PC-3 (cell line): ENCODE measurements at regions not wholly inside any gene's neighbourhood (a gene's known extent, or its start where the extent isn't known, plus 50 kb on each side); places are given as distances from the start of the nearest gene placed in this dataset.

Source experiments
- ATAC-seq: fragments of 200-7000 bp; cut with Tn5 transposase; 2 replicates; pipeline ENCODE4 v1.9.1; 2020; ENCODE audit warnings: mild to moderate bottlenecking, moderate library complexity
- BruUV-seq: library from RNA; stranded (reverse); fragments of 400-500 nt; replicated peaks from 2 replicates; lab custom pipeline; 2021; lab: Mats Ljungman, UMichigan
- CTCF ChIA-PET: fragments of 300-600 bp; sonication (Branson Sonifier 250); formaldehyde crosslinking; loops from one replicate; lab custom pipeline; 2022; ENCODE audit warnings: antibody characterized with exemption; lab: Charles Lee
- POLR2A ChIA-PET: fragments of 300-600 bp; sonication (Branson Sonifier 250); formaldehyde crosslinking; loops from one replicate; lab custom pipeline; 2022; ENCODE audit warnings: antibody characterized with exemption; ENCODE audit not compliant: unreplicated experiment; lab: Charles Lee
- DNase-seq: peaks from one replicate; pipeline ENCODE4 v3.0.0-alpha.2; 2015
- H2AFZ ChIP-seq: fragments of 300-600 bp; sonication (generic); 2 replicates; pipeline ENCODE4 v1.6.0; 2016; ENCODE audit warnings: antibody characterized with exemption, low read length
- H3F3A ChIP-seq: fragments of 300-600 bp; sonication (generic); one replicate; pipeline ENCODE4 v1.6.0; 2017; ENCODE audit warnings: antibody characterized with exemption, low read length, control low read depth, mild to moderate bottlenecking; ENCODE audit not compliant: unreplicated experiment
- H3K27ac ChIP-seq: fragments of 300-600 bp; sonication (generic); 2 replicates; pipeline ENCODE4 v1.5.1; 2016; ENCODE audit warnings: mild to moderate bottlenecking, low read length
- H3K27me3 ChIP-seq: fragments of 300-600 bp; sonication (generic); 2 replicates; pipeline ENCODE4 v1.6.1; 2016; ENCODE audit warnings: low read length, mixed read lengths
- H3K36me3 ChIP-seq: fragments of 300-600 bp; sonication (generic); 2 replicates; pipeline ENCODE4 v1.6.1; 2016; ENCODE audit warnings: low read depth, mixed run types, low read length, mixed read lengths
- H3K4me1 ChIP-seq: fragments of 300-600 bp; sonication (generic); 2 replicates; pipeline ENCODE4 v1.5.1; 2016; ENCODE audit warnings: low read length; ENCODE audit not compliant: insufficient read depth
- H3K4me2 ChIP-seq: fragments of 300-600 bp; sonication (generic); 2 replicates; pipeline ENCODE4 v1.6.0; 2016; ENCODE audit warnings: low read length
- H3K4me3 ChIP-seq: fragments of 300-600 bp; sonication (generic); 2 replicates; pipeline ENCODE4 v1.5.1; 2016; ENCODE audit warnings: mild to moderate bottlenecking, low read length, mixed read lengths
- H3K79me2 ChIP-seq: fragments of 300-600 bp; sonication (generic); 2 replicates; pipeline ENCODE4 v1.6.1; 2017; ENCODE audit warnings: low read length, mixed read lengths
- H3K9ac ChIP-seq: fragments of 300-600 bp; sonication (generic); 2 replicates; pipeline ENCODE4 v1.6.0; 2016; ENCODE audit warnings: mild to moderate bottlenecking, low read length
- H3K9me2 ChIP-seq: fragments of 300-600 bp; sonication (generic); replicated peaks from 2 replicates; pipeline ENCODE4 v1.6.1; 2016; ENCODE audit warnings: mixed run types, low read length, mixed read lengths
- H3K9me3 ChIP-seq: fragments of 300-600 bp; sonication (generic); 2 replicates; pipeline ENCODE4 v1.6.1; 2016; ENCODE audit warnings: low read length, mixed read lengths
- H4K20me1 ChIP-seq: fragments of 300-600 bp; sonication (generic); 2 replicates; pipeline ENCODE4 v1.6.1; 2016; ENCODE audit warnings: low read length, mixed read lengths
- CTCF ChIP-seq: fragments of 300-600 bp; sonication (generic); conservative IDR thresholded peaks from 2 replicates; pipeline ENCODE4 v1.5.1; 2017; ENCODE audit warnings: antibody characterized with exemption, low read depth, mild to moderate bottlenecking, low read length
- EZH2 ChIP-seq: fragments of 300-600 bp; sonication (generic); IDR thresholded peaks from one replicate; pipeline ENCODE4 v1.6.1; 2017; ENCODE audit warnings: antibody characterized with exemption, mild to moderate bottlenecking, low read length; ENCODE audit not compliant: unreplicated experiment
- EZH2phosphoT487 ChIP-seq: fragments of 300-600 bp; sonication (generic); IDR thresholded peaks from 2 replicates; pipeline ENCODE4 v1.6.1; 2018; ENCODE audit warnings: mild to moderate bottlenecking, antibody characterized with exemption, low read length, borderline replicate concordance
- intact Hi-C: fragments of 100-400 bp; cut with micrococcal nuclease; formaldehyde crosslinking; loops from 2 replicates; pipeline ENCODE4 v1.9.0; 2023

GRCh38 chr4:181939199-181939945 is 303.8 kb upstream of the TENM3 start:
- no peak for TF ChIP-seq EZH2
- TF ChIP-seq EZH2phosphoT487 = no peak
- no peak for TF ChIP-seq CTCF
- Histone ChIP-seq H3K79me2 (no peaks in the 10 kb centered on the region), H3K4me1 (no peaks in the 10 kb centered on the region), H3K36me3 (no peaks in the 10 kb centered on the region), H4K20me1 (no peaks in the 10 kb centered on the region), H3K9ac (no peak overlapping the region), H3K27me3 (0 out of 2 replicates have a peak, but pooled peaks cover 6% of the 10 kb centered on the region), H3K4me2 (no peak overlapping the region), H3K4me3 (no peak overlapping the region), H3K27ac (no peak overlapping the region), H3F3A (no peaks in the 10 kb centered on the region), H2AFZ (no peak overlapping the region), H3K9me3 (no peaks in the 10 kb centered on the region), H3K9me2 (no peaks in the 10 kb centered on the region)
- BruUV-seq = no TSS peak
- no peak for ATAC-seq
- POLR2A ChIA-PET = no interaction called here
- no peak for DNase-seq
- intact Hi-C loops = no loop called here
- CTCF ChIA-PET = interaction anchor here (0.6 kb wide), 1 partner anchor 866 kb away, joined by 7 read pairs; no protein-coding TSS in a partner anchor

GRCh38 chr4:181944527-181944926 is 298.7 kb upstream of the TENM3 start:
- Histone ChIP-seq H2AFZ (no peak overlapping the region), H3K9ac (no peak overlapping the region), H3K4me3 (no peak overlapping the region), H3K9me2 (no peaks in the 10 kb centered on the region), H3F3A (no peaks in the 10 kb centered on the region), H3K4me2 (no peak overlapping the region), H3K4me1 (no peaks in the 10 kb centered on the region), H3K79me2 (no peaks in the 10 kb centered on the region), H3K9me3 (no peaks in the 10 kb centered on the region), H3K36me3 (no peaks in the 10 kb centered on the region), H4K20me1 (no peaks in the 10 kb centered on the region), H3K27me3 (0 out of 2 replicates have a peak, but pooled peaks cover 4% of the 10 kb centered on the region), H3K27ac (no peak overlapping the region)
- ATAC-seq (no peak), DNase-seq (no peak)
- CTCF ChIA-PET = no interaction called here
- POLR2A ChIA-PET = no interaction called here
- BruUV-seq = no TSS peak
- intact Hi-C loops = no loop called here
- TF ChIP-seq EZH2phosphoT487 (no peak), CTCF (no peak), EZH2 (no peak)

- TF ChIP-seq EZH2 = no peak
- Histone ChIP-seq H3K9ac (no peak overlapping the region), H3K36me3 (no peaks in the 10 kb centered on the region), H4K20me1 (no peaks in the 10 kb centered on the region), H3K9me3 (no peaks in the 10 kb centered on the region), H2AFZ (no peak overlapping the region), H3K4me2 (no peak overlapping the region), H3K27me3 (no peaks in the 10 kb centered on the region), H3K79me2 (no peaks in the 10 kb centered on the region), H3K9me2 (no peaks in the 10 kb centered on the region), H3F3A (no peaks in the 10 kb centered on the region), H3K4me3 (no peak overlapping the region), H3K4me1 (no peaks in the 10 kb centered on the region), H3K27ac (no peak overlapping the region)
- ATAC-seq (no peak), DNase-seq (no peak)
- intact Hi-C loops = no loop called here
- BruUV-seq = no TSS peak
- ChIA-PET CTCF (no interaction called here), POLR2A (interaction anchor here (0.6 kb wide), 1 partner anchor 534 kb away, joined by 4 read pairs; no protein-coding TSS in a partner anchor)
These were observed 296.3 kb upstream of the TENM3 start for GRCh38 chr4:181946902-181947301.
